HCT116 (cell line): ENCODE measurements at regions not wholly inside any gene's neighbourhood (a gene's known extent, or its start where the extent isn't known, plus 50 kb on each side); places are given as distances from the start of the nearest gene placed in this dataset.

Experiments used
- ATAC-seq: fragments of 200-7000 bp; cut with Tn5 transposase; 2 replicates; pipeline ENCODE4 v1.9.1; 2020; ENCODE audit warnings: mild to moderate bottlenecking, moderate library complexity
- BruUV-seq: library from RNA; stranded (reverse); fragments of 400-500 nt; replicated peaks from 2 replicates; lab custom pipeline; 2021; lab: Mats Ljungman, UMichigan
- CTCF ChIA-PET: fragments of 300-600 bp; sonication (Branson Sonifier 250); formaldehyde crosslinking; loops from one replicate; lab custom pipeline; 2021; ENCODE audit warnings: antibody characterized with exemption; lab: Charles Lee
- POLR2A ChIA-PET: fragments of 300-600, 350-600 bp; sonication (Branson Sonifier 250); formaldehyde crosslinking; loops from one replicate; lab custom pipeline; 2021; ENCODE audit warnings: antibody characterized with exemption; lab: Charles Lee
- RAD21 ChIA-PET, 2 experiments: fragments of 300-600 bp; sonication (Branson Sonifier 250); formaldehyde crosslinking; loops; one replicate each; lab custom pipeline; 2023; ENCODE audit warnings: low total read pairs in 2 of 2; ENCODE audit not compliant: uncharacterized antibody in 2 of 2, unreplicated experiment in 2 of 2, low non-redundant PET in 1 of 2; lab: Charles Lee
- DNase-seq: peaks from one replicate; pipeline ENCODE4 v3.0.0-alpha.2; 2010; ENCODE audit warnings: low read depth, low spot score
- H2AFZ ChIP-seq: fragments of 200-600 bp; shearing (Covaris generic), sonication (generic); 2 replicates; pipeline ENCODE4 v1.6.1; 2017; ENCODE audit warnings: low read depth, mixed run types, mixed read lengths, antibody characterized with exemption, low read length; ENCODE audit not compliant: poor library complexity, severe bottlenecking
- H3K27ac ChIP-seq: 2 replicates; pipeline ENCODE4 v1.5.1; 2012; ENCODE audit warnings: low read depth, low read length
- H3K27me3 ChIP-seq: fragments of 200-600 bp; sonication (generic); 2 replicates; pipeline ENCODE4 v1.6.1; 2016; ENCODE audit warnings: mixed run types, low read length, mixed read lengths; ENCODE audit not compliant: insufficient read depth
- H3K36me3 ChIP-seq, 2 experiments: fragments of 200-500 bp in 1 of 2; fragments of 200-600 bp in 1 of 2; sonication (Bioruptor generic) in 1 of 2; sonication (generic) in 1 of 2; 2 replicates each; pipeline versions ENCODE4 v1.5.1 to v1.6.1; 2014 to 2016; ENCODE audit warnings: low read length in 2 of 2, inconsistent platforms in 1 of 2, mixed read lengths in 1 of 2, mixed run types in 1 of 2; ENCODE audit not compliant: insufficient read depth in 2 of 2, control insufficient read depth in 1 of 2
- H3K4me1 ChIP-seq, 2 experiments: fragments of 200-600 bp in 1 of 2; sonication (generic) in 1 of 2; 2 replicates each; pipeline versions ENCODE4 v1.5.1 to v1.6.1; 2012 to 2017; ENCODE audit warnings: low read length in 2 of 2, inconsistent platforms in 1 of 2, mild to moderate bottlenecking in 1 of 2, mixed read lengths in 1 of 2, mixed run types in 1 of 2, moderate library complexity in 1 of 2; ENCODE audit not compliant: insufficient read depth in 2 of 2, control insufficient read depth in 1 of 2
- H3K4me2 ChIP-seq: fragments of 200-600 bp; sonication (generic); 2 replicates; pipeline ENCODE4 v1.6.1; 2017; ENCODE audit warnings: mixed run types, low read length, mixed read lengths
- H3K4me3 ChIP-seq, 2 experiments: fragments of 200-600 bp in 1 of 2; sonication (generic) in 1 of 2; replicated peaks in 1 of 2; 2 replicates each; pipeline ENCODE4 v1.5.1; 2011 to 2016; ENCODE audit warnings: low read length in 2 of 2, control low read depth in 1 of 2, low read depth in 1 of 2, mild to moderate bottlenecking in 1 of 2, mixed read lengths in 1 of 2, mixed run types in 1 of 2
- H3K79me2 ChIP-seq: fragments of 200-600 bp; sonication (generic); 2 replicates; pipeline ENCODE4 v1.6.1; 2017; ENCODE audit warnings: mild to moderate bottlenecking, mixed run types, low read length, moderate library complexity, mixed read lengths; ENCODE audit not compliant: insufficient read depth
- H3K9ac ChIP-seq: fragments of 200-600 bp; sonication (generic); 2 replicates; pipeline ENCODE4 v1.6.1; 2016; ENCODE audit warnings: low read length, mixed read lengths
- H3K9me2 ChIP-seq: fragments of 200-600 bp; sonication (generic), shearing (Covaris generic); 2 replicates; pipeline ENCODE4 v1.6.1; 2017; ENCODE audit warnings: mixed run types, mild to moderate bottlenecking, moderate library complexity; ENCODE audit not compliant: insufficient read depth
- H3K9me3 ChIP-seq, 2 experiments: fragments of 200-500 bp in 1 of 2; fragments of 200-600 bp in 1 of 2; sonication (Bioruptor generic) in 1 of 2; sonication (generic) in 1 of 2; 2 replicates each; pipeline ENCODE4 v1.6.1; 2014 to 2017; ENCODE audit warnings: low read length in 2 of 2, mixed read lengths in 2 of 2, inconsistent platforms in 1 of 2, low read depth in 1 of 2, mild to moderate bottlenecking in 1 of 2, mixed run types in 1 of 2, moderate library complexity in 1 of 2; ENCODE audit not compliant: control insufficient read depth in 1 of 2, insufficient read depth in 1 of 2
- H4K20me1 ChIP-seq: fragments of 200-600 bp; sonication (generic), shearing (Covaris generic); 2 replicates; pipeline ENCODE4 v1.6.1; 2017; ENCODE audit warnings: mixed run types, mild to moderate bottlenecking, moderate library complexity; ENCODE audit not compliant: insufficient read depth
- CTCF ChIP-seq, 3 experiments: fragments of 200-600 bp in 1 of 3; sonication (generic) in 1 of 3; IDR thresholded peaks in 2 of 3; conservative IDR thresholded peaks in 1 of 3; 2 replicates each; pipeline ENCODE4 v1.5.1; 2012 to 2017; ENCODE audit warnings: low read depth in 2 of 3, low read length in 2 of 3, antibody characterized with exemption in 1 of 3, borderline replicate concordance in 1 of 3, control low read depth in 1 of 3, mild to moderate bottlenecking in 1 of 3, mixed read lengths in 1 of 3, mixed run types in 1 of 3, moderate library complexity in 1 of 3; ENCODE audit not compliant: insufficient read depth in 1 of 3
- POLR2AphosphoS5 ChIP-seq: IDR thresholded peaks from 2 replicates; pipeline ENCODE4 v1.6.1; 2011; ENCODE audit warnings: mild to moderate bottlenecking, low read depth, low read length, moderate library complexity
- RAD21 ChIP-seq: IDR thresholded peaks from 2 replicates; pipeline ENCODE4 v1.6.1; 2012; ENCODE audit warnings: low read depth, mild to moderate bottlenecking
- SIN3A ChIP-seq: IDR thresholded peaks from 2 replicates; pipeline ENCODE4 v1.6.1; 2012; ENCODE audit warnings: low read depth
- TCF7L2 ChIP-seq: IDR thresholded peaks from 2 replicates; pipeline ENCODE4 v1.7.0; 2011; ENCODE audit warnings: borderline replicate concordance, inconsistent platforms; ENCODE audit not compliant: insufficient read depth, insufficient read length; ENCODE audit errors: extremely low read depth
- intact Hi-C: fragments of 100-400 bp; cut with micrococcal nuclease; formaldehyde crosslinking; loops from 2 replicates; pipeline ENCODE4 v1.10.0; 2022

- Histone ChIP-seq H3K79me2 (no peaks in the 10 kb centered on the region), H3K4me3 (no peak overlapping the region), H4K20me1 (no peaks in the 10 kb centered on the region), H3K9me3 (peaks cover 0 to 18% of the 10 kb centered on the region in 2 experiments; a peak in 2 of 4 replicates), H2AFZ (no peak overlapping the region), H3K27me3 (no peaks in the 10 kb centered on the region), H3K27ac (no peak overlapping the region), H3K9ac (no peak overlapping the region), H3K36me3 (no peaks in the 10 kb centered on the region), H3K4me2 (no peak overlapping the region), H3K9me2 (no peaks in the 10 kb centered on the region), H3K4me1 (no peaks in the 10 kb centered on the region)
- no peak for DNase-seq
- ChIA-PET POLR2A (no interaction called here), RAD21 (no interaction called here), CTCF (no interaction called here)
- BruUV-seq = no TSS peak
- no peak for TF ChIP-seq SIN3A
- TF ChIP-seq TCF7L2 = no peak
- no peak for ATAC-seq
- intact Hi-C loops = loop anchor here (5.0 to 10.0 kb wide), 4 partner anchors 223 to 1391 kb away; no protein-coding TSS in a partner anchor
These were observed 70.8 kb upstream of the GNAI1 start for GRCh38 chr7:80063834-80064233.

DNA sequence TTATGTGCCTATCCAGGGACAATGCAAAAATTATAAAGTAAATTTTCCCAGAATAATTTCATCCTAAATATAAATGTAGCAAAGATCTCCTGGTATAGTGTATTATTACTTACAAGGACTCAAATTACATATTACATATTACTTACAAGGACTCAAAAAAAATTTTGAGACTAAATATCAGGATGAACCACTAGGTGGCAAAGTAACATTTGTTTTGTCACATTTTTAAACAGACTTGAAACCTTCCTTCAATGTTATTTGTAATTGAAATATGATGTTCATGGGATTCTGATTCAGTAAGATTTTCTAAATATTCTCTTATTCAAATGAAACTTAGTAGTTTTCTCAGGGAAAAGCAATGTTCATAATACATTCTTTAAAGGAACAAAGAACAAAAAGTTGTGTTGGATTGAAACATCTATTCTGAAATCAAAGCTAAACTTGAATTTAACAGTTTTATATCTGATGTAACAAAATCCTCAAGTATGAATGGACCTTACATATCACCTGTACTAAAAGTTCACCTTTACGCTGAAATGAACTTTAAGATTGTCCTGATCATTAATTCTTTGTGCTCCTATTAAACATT lies 74.3 kb upstream of the GNAI1 start:
- no peak for ATAC-seq
- BruUV-seq = no TSS peak
- Histone ChIP-seq H3K4me2 (no peak overlapping the region), H2AFZ (peak overlapping the region; percentile 52), H3K27me3 (no peaks in the 10 kb centered on the region), H3K9ac (no peak overlapping the region), H3K9me3 (peaks cover 0 to 9% of the 10 kb centered on the region in 2 experiments; a peak in 1 of 4 replicates), H3K4me3 (no peak overlapping the region), H3K79me2 (no peaks in the 10 kb centered on the region), H3K27ac (no peak overlapping the region), H3K36me3 (no peaks in the 10 kb centered on the region), H3K4me1 (no peaks in the 10 kb centered on the region), H3K9me2 (no peaks in the 10 kb centered on the region), H4K20me1 (no peaks in the 10 kb centered on the region)
- peak; percentile 63 for DNase-seq
- CTCF ChIA-PET = interaction anchor here (0.7 to 2.1 kb wide), 13 partner anchors 12 to 762 kb away, joined by 3 to 11 read pairs (median 3); no protein-coding TSS in a partner anchor
- POLR2A ChIA-PET = no interaction called here
- RAD21 ChIA-PET = interaction anchor here in 1 of 2 experiments (0.6 kb wide), 1 partner anchor 165 kb away, joined by 3 read pairs; no protein-coding TSS in a partner anchor
- intact Hi-C loops = loop anchor here (1.0 to 10.0 kb wide), 5 partner anchors 227 to 1394 kb away; no protein-coding TSS in a partner anchor
- TF ChIP-seq POLR2AphosphoS5 (no peak), CTCF (IDR thresholded peaks at IDR 0.05 in 2 of 3, conservative IDR thresholded peaks at IDR 0.05 in 1 of 3; ENCODE audit: borderline replicate concordance in 1 of 3, insufficient read depth in 1 of 3, low read depth in 2 of 3, low read length in 2 of 3) (peak; percentile 29 to 69 (median 64)), SIN3A (no peak), RAD21 (peak; percentile 79)
